Parathyroid adenoma (tissue), 2 donors: ENCODE measurements at regions not wholly inside any gene's neighbourhood (a gene's known extent, or its start where the extent isn't known, plus 50 kb on each side); places are given as distances from the start of the nearest gene placed in this dataset.

Source experiments
- H2AFZ ChIP-seq: fragments of 300-600 bp; sonication (generic); one replicate; pipeline ENCODE4 v1.7.0; 2017; ENCODE audit warnings: antibody characterized with exemption, mild to moderate bottlenecking
- H3K27ac ChIP-seq: fragments of 300-600 bp; sonication (generic); one replicate; pipeline ENCODE4 v1.7.0; 2017
- H3K27me3 ChIP-seq: fragments of 300-600 bp; sonication (generic); one replicate; pipeline ENCODE4 v1.7.0; 2017; ENCODE audit warnings: low read length; ENCODE audit not compliant: control insufficient read depth, insufficient read depth
- H3K36me3 ChIP-seq: fragments of 300-600 bp; sonication (generic); one replicate; pipeline ENCODE4 v1.7.0; 2017; ENCODE audit warnings: low read length; ENCODE audit not compliant: control insufficient read depth, insufficient read depth
- H3K4me1 ChIP-seq: fragments of 300-600 bp; sonication (generic); one replicate; pipeline ENCODE4 v1.7.0; 2017; ENCODE audit warnings: control low read depth
- H3K4me2 ChIP-seq: fragments of 300-600 bp; sonication (generic); one replicate; pipeline ENCODE4 v1.7.0; 2017; ENCODE audit warnings: low read length
- H3K4me3 ChIP-seq: fragments of 300-600 bp; sonication (generic); one replicate; pipeline ENCODE4 v1.7.0; 2017; ENCODE audit warnings: low read depth, low read length
- H3K79me2 ChIP-seq: fragments of 300-600 bp; sonication (generic); one replicate; pipeline ENCODE4 v1.7.0; 2017; ENCODE audit warnings: control low read depth
- H3K9ac ChIP-seq: fragments of 300-600 bp; sonication (generic); one replicate; pipeline ENCODE4 v1.7.0; 2017; ENCODE audit warnings: mild to moderate bottlenecking
- H3K9me3 ChIP-seq: fragments of 300-600 bp; sonication (generic); one replicate; pipeline ENCODE4 v1.7.0; 2017; ENCODE audit warnings: low read length; ENCODE audit not compliant: control insufficient read depth
- CTCF ChIP-seq: fragments of 300-600 bp; sonication (generic); IDR thresholded peaks from one replicate; pipeline ENCODE4 v1.7.0; 2017; ENCODE audit warnings: antibody characterized with exemption, mild to moderate bottlenecking
- donor health status: primary hyperparathyroidism.

- Histone ChIP-seq H3K79me2 (no peaks in the 10 kb centered on the region), H3K27me3 (no peaks in the 10 kb centered on the region), H3K4me2 (no peak overlapping the region), H3K27ac (no peak overlapping the region), H2AFZ (no peak overlapping the region), H3K4me3 (no peak overlapping the region), H3K9ac (no peak overlapping the region), H3K9me3 (no peaks in the 10 kb centered on the region), H3K36me3 (no peaks in the 10 kb centered on the region), H3K4me1 (no peaks in the 10 kb centered on the region)
- no peak for TF ChIP-seq CTCF
Measured at GRCh38 chr4:45648846-45649245, 475.0 kb downstream of the GABRG1 start.

GRCh38 chr4:45647823-45648222 lies 476.0 kb downstream of the GABRG1 start:
- no peak overlapping the region for H3K27ac ChIP-seq
- no peaks in the 10 kb centered on the region for H3K4me1 ChIP-seq
- no peaks in the 10 kb centered on the region for H3K36me3 ChIP-seq
- H3K9ac ChIP-seq = no peak overlapping the region
- no peak for TF ChIP-seq CTCF
- H3K4me2 ChIP-seq = no peak overlapping the region
- H3K9me3 ChIP-seq = no peaks in the 10 kb centered on the region
- H3K4me3 ChIP-seq = no peak overlapping the region
- no peaks in the 10 kb centered on the region for H3K27me3 ChIP-seq
- no peaks in the 10 kb centered on the region for H3K79me2 ChIP-seq
- H2AFZ ChIP-seq = no peak overlapping the region

GRCh38 chr4:45646885-45647590 lies 476.8 kb downstream of the GABRG1 start:
- TF ChIP-seq CTCF = no peak
- no peaks in the 10 kb centered on the region for H3K36me3 ChIP-seq
- no peaks in the 10 kb centered on the region for H3K9me3 ChIP-seq
- H3K27me3 ChIP-seq = no peaks in the 10 kb centered on the region
- H3K79me2 ChIP-seq = no peaks in the 10 kb centered on the region
- H3K4me2 ChIP-seq = no peak overlapping the region
- no peaks in the 10 kb centered on the region for H3K4me1 ChIP-seq
- no peak overlapping the region for H2AFZ ChIP-seq
- no peak overlapping the region for H3K4me3 ChIP-seq
- no peak overlapping the region for H3K27ac ChIP-seq
- H3K9ac ChIP-seq = no peak overlapping the region

- Histone ChIP-seq H3K9ac (no peak overlapping the region), H3K4me3 (no peak overlapping the region), H3K79me2 (no peaks in the 10 kb centered on the region), H3K36me3 (no peaks in the 10 kb centered on the region), H3K27ac (no peak overlapping the region), H3K4me2 (no peak overlapping the region), H3K4me1 (no peaks in the 10 kb centered on the region), H3K9me3 (no peaks in the 10 kb centered on the region), H3K27me3 (no peaks in the 10 kb centered on the region), H2AFZ (no peak overlapping the region)
- no peak for TF ChIP-seq CTCF
Measured at GRCh38 chr4:45640281-45640680, 483.6 kb downstream of the GABRG1 start.

GRCh38 chr4:45638641-45639040 lies 485.2 kb downstream of the GABRG1 start:
- Histone ChIP-seq H3K36me3 (no peaks in the 10 kb centered on the region), H3K27me3 (no peaks in the 10 kb centered on the region), H3K79me2 (no peaks in the 10 kb centered on the region), H3K4me2 (no peak overlapping the region), H3K27ac (no peak overlapping the region), H3K9me3 (no peaks in the 10 kb centered on the region), H2AFZ (no peak overlapping the region), H3K4me1 (no peaks in the 10 kb centered on the region), H3K9ac (no peak overlapping the region), H3K4me3 (no peak overlapping the region)
- no peak for TF ChIP-seq CTCF
